Effector memory CD8-positive, alpha-beta T cell (primary cell): ENCODE measurements at regions not wholly inside any gene's neighbourhood (a gene's known extent, or its start where the extent isn't known, plus 50 kb on each side); places are given as distances from the start of the nearest gene placed in this dataset.

Experiments used
- ATAC-seq: fragments of 150-1000 bp; cut with Tn5 transposase; replicated peaks from 2 replicates; pipeline ENCODE4 v1.10.0; 2021; ENCODE audit warnings: mild to moderate bottlenecking, moderate library complexity
- DNase-seq, 3 experiments: peaks; one replicate each; pipeline ENCODE4 v3.0.0; 2021
- H3K27ac Mint-ChIP-seq, 2 donors: one replicate each; pipeline ENCODE4 v1.8.0; 2022; ENCODE audit warnings: mild to moderate bottlenecking in 2 of 2, mixed read lengths in 2 of 2, moderate library complexity in 2 of 2
- H3K27me3 Mint-ChIP-seq, 2 donors: one replicate each; pipeline ENCODE4 v1.8.0; 2022; ENCODE audit warnings: mixed read lengths in 2 of 2
- H3K36me3 Mint-ChIP-seq: one replicate; pipeline ENCODE4 v1.8.0; 2022; ENCODE audit warnings: mild to moderate bottlenecking, moderate library complexity, mixed read lengths; ENCODE audit not compliant: insufficient read depth
- H3K4me1 Mint-ChIP-seq, 2 donors: one replicate each; pipeline ENCODE4 v1.8.0; 2022; ENCODE audit warnings: low read depth in 2 of 2, mixed read lengths in 2 of 2
- H3K4me3 Mint-ChIP-seq, 2 donors: one replicate each; pipeline ENCODE4 v1.8.0; 2022; ENCODE audit warnings: mild to moderate bottlenecking in 2 of 2, mixed read lengths in 2 of 2, moderate library complexity in 2 of 2
- H3K9me3 Mint-ChIP-seq, 2 donors: one replicate each; pipeline ENCODE4 v1.8.0; 2022; ENCODE audit warnings: mixed read lengths in 2 of 2

- H3K27ac Mint-ChIP-seq = no peak overlapping the region
- no peak overlapping the region for H3K4me3 Mint-ChIP-seq
- H3K4me1 Mint-ChIP-seq = no peaks in the 10 kb centered on the region
- H3K9me3 Mint-ChIP-seq = peaks cover 0 to 2% of the 10 kb centered on the region in 2 donors
- peaks cover 20 to 39% of the 10 kb centered on the region in 2 donors for H3K27me3 Mint-ChIP-seq
- ATAC-seq = no peak
- DNase-seq = no peak
- H3K36me3 Mint-ChIP-seq = no peaks in the 10 kb centered on the region
Observed at GRCh38 chr6:166041277-166041676, 126.4 kb downstream of the TBXT start.

DNA sequence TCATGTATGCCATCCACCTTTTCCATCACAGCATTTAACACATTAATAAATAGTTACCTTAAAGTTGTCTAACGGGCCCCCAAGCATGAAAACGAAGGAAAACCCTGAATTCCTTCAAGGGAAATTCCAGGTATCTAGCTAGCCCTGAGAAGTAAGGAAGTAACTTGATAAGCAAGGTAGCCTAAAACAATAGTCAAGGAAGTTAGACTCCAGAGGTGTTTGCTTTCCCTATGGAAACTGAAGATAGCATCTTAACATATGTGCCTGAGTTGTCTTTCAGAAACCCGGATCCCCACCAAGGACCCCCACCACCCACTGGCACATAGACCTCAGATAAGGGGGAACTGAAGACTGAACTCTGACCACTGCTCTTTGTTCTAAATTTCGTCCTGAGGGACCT, 127.4 kb downstream of the TBXT start:
- Mint-ChIP-seq H3K4me1 (no peaks in the 10 kb centered on the region), H3K36me3 (no peaks in the 10 kb centered on the region), H3K27me3 (peaks cover 19 to 35% of the 10 kb centered on the region in 2 donors), H3K4me3 (no peak overlapping the region), H3K9me3 (peaks cover 0 to 2% of the 10 kb centered on the region in 2 donors), H3K27ac (no peak overlapping the region)
- DNase-seq (no peak), ATAC-seq (no peak)

DNA sequence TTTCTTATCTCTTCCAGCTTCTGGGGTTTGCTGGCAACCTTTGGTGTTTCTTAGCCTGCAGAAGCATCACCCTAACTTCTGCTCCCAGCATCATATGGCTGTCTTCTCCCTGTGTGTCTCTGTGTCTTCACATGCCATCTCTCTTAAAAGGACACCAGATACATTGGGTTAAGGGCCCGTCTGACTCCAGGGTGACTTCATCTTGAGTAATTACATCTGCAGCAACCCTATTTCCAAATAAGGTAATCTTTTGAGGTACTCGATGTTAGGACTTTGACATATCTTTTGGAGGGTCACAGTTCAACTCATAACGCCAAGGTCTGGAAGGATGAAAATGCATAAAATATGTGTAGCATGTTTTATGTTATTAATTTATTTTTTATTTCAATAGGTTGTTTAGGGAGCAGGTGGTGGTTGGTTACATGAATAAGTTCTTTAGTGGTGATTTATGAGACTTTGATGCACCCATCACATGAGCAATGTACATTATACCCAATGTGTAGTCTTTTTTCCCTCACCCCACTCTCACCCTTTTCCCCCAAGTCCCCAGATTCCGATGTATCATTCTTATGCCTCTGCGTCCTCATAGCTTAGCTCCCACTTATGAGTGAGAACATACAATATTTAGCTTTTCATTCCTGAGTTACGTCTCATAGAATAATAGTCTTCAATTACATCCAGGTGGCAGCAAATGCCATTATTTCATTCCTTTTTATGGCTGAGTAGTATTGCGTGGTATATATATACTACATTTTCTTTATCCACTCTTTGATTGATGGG, 131.1 kb downstream of the TBXT start:
- no peaks in the 10 kb centered on the region for H3K36me3 Mint-ChIP-seq
- ATAC-seq (no peak), DNase-seq (no peak)
- peaks cover 4 to 24% of the 10 kb centered on the region in 2 donors for H3K27me3 Mint-ChIP-seq
- H3K9me3 Mint-ChIP-seq = peaks cover 0 to 2% of the 10 kb centered on the region in 2 donors
- H3K4me1 Mint-ChIP-seq = no peaks in the 10 kb centered on the region
- no peak overlapping the region for H3K4me3 Mint-ChIP-seq
- H3K27ac Mint-ChIP-seq = no peak overlapping the region

- H3K4me3 Mint-ChIP-seq = no peak overlapping the region
- no peak for ATAC-seq
- no peak for DNase-seq
Observed at GRCh38 chr6:166032366-166033200, 135.1 kb downstream of the TBXT start.

DNA sequence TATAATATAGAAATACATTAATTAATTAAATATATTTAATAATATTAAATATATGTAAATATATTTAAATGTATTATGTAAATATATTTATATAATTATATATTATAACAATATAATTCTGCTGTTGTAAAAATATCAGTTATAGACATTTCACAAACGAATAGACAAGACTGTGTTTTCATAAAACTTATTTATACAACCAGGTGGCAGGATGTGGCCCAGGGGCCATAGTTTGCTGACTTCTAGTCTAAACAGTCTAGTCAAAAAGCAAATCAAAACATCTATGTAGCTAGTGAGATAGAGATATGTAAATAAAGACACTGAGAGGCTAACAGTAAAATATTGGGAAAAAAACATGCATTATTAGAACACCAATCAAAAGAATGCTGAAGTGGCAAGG, 136.4 kb downstream of the TBXT start:
- H3K27me3 Mint-ChIP-seq = peaks cover 0 to 8% of the 10 kb centered on the region in 2 donors
- ATAC-seq (no peak), DNase-seq (no peak)
- no peaks in the 10 kb centered on the region for H3K9me3 Mint-ChIP-seq
- no peak overlapping the region for H3K27ac Mint-ChIP-seq
- no peaks in the 10 kb centered on the region for H3K4me1 Mint-ChIP-seq
- no peaks in the 10 kb centered on the region for H3K36me3 Mint-ChIP-seq
- H3K4me3 Mint-ChIP-seq = no peak overlapping the region

More at GRCh38 chr6:166032366-166033200, 135.1 kb downstream of the TBXT start:
- H3K27ac Mint-ChIP-seq = no peak overlapping the region
- H3K27me3 Mint-ChIP-seq = peaks cover 0 to 11% of the 10 kb centered on the region in 2 donors
- no peaks in the 10 kb centered on the region for H3K36me3 Mint-ChIP-seq
- H3K9me3 Mint-ChIP-seq = peaks cover 0 to 2% of the 10 kb centered on the region in 2 donors
- H3K4me1 Mint-ChIP-seq = no peaks in the 10 kb centered on the region

DNA sequence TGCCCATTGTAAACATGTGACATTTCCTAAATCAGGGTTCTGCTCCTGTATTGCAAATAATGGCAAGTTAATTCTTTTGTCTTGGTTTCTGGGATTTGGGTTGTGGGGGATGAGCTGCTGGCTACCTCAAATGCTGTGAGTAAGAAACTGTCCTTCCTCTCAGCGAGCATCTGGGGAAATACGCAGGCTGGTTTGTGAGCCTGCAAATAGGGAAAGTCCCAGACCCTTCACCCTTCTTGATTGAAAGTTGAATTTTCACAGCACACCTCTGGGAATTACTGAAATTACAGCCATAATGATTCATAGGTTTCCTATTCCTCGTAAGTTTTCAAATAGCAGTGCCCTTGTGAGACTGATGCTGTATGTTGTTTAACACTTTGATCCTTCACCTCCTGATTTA, 138.1 kb downstream of the TBXT start:
- peak; percentile 22 for ATAC-seq
- Mint-ChIP-seq H3K9me3 (no peaks in the 10 kb centered on the region), H3K4me1 (no peaks in the 10 kb centered on the region), H3K36me3 (no peaks in the 10 kb centered on the region), H3K4me3 (no peak overlapping the region), H3K27ac (no peak overlapping the region), H3K27me3 (peaks cover 0 to 8% of the 10 kb centered on the region in 2 donors)
- DNase-seq = no peak

DNA sequence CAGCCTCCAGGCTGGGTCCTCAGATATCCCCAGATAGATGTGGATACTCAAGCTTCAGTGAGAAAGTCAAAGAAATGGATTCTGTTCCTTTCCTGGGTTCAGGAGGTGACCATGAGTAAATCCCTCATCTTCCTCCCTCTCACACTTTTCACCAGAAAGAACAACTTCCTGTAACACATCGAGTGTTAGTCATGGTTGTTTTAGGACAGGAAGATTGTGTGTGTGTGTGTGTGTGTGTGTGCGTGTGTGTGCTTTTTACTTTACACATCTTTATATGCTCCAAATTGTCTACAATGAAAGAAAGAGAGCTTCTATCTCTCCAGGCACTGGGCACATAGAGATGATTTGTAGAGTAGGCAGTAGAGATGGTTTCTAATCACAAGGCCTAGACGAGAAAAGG, 139.9 kb downstream of the TBXT start:
- no peak overlapping the region for H3K4me3 Mint-ChIP-seq
- no peaks in the 10 kb centered on the region for H3K27me3 Mint-ChIP-seq
- H3K4me1 Mint-ChIP-seq = no peaks in the 10 kb centered on the region
- H3K9me3 Mint-ChIP-seq = no peaks in the 10 kb centered on the region
- H3K27ac Mint-ChIP-seq = no peak overlapping the region
- no peak for DNase-seq
- no peaks in the 10 kb centered on the region for H3K36me3 Mint-ChIP-seq
- ATAC-seq = no peak

GRCh38 chr6:166026586-166027126, 141.0 kb downstream of the TBXT start:
- ATAC-seq (no peak), DNase-seq (no peak)
- no peaks in the 10 kb centered on the region for H3K9me3 Mint-ChIP-seq
- H3K27ac Mint-ChIP-seq = no peak overlapping the region
- no peaks in the 10 kb centered on the region for H3K27me3 Mint-ChIP-seq
- H3K36me3 Mint-ChIP-seq = no peaks in the 10 kb centered on the region
- no peak overlapping the region for H3K4me3 Mint-ChIP-seq
- H3K4me1 Mint-ChIP-seq = no peaks in the 10 kb centered on the region

DNA sequence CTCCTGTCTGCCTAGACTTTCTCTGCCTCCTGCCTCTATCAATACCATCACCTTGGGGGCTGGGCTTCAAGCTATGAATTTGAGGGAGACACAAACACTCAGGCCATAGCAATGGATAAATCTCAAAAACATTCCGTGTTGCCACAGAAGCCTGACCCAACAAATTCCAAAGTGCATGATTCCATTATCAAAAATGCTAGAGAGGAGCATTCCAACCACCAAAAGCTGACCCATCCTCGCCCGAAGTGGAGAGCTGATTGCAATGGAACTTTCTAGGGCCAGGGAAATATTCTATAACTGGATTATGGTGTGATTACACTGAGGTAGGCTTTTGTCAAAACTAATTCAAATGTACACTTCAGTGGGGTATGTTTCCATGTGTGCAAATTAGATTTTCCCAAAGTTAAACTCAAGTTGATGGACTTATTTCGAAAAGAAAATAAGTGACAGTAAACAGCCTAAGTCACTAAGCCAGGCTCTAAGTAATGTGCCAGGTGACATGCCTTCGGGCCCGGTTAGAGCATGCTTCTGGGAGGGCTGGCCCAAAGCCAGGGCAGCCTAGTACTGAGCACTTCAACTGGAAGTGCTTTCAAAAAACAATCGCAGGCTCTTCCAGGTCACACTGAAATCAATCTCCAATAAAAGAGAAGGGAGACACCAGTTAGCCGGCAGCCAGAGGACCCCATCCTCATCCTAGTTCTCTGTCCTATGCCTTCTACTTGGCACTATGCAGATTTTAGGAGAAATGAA, 142.3 kb downstream of the TBXT start:
- Mint-ChIP-seq H3K9me3 (peaks cover 3 to 6% of the 10 kb centered on the region in 2 donors), H3K27me3 (peaks cover 5 to 7% of the 10 kb centered on the region in 2 donors), H3K4me3 (no peak overlapping the region), H3K4me1 (no peaks in the 10 kb centered on the region), H3K27ac (no peak overlapping the region), H3K36me3 (no peaks in the 10 kb centered on the region)
- DNase-seq (no peak), ATAC-seq (no peak)

GRCh38 chr6:166024252-166024651, 143.4 kb downstream of the TBXT start:
- Mint-ChIP-seq H3K9me3 (peaks cover 6% of the 10 kb centered on the region in 2 donors), H3K4me1 (no peaks in the 10 kb centered on the region), H3K27ac (no peak overlapping the region), H3K27me3 (peaks cover 10 to 14% of the 10 kb centered on the region in 2 donors), H3K4me3 (no peak overlapping the region), H3K36me3 (no peaks in the 10 kb centered on the region)
- no peak for ATAC-seq
- DNase-seq = no peak

DNA sequence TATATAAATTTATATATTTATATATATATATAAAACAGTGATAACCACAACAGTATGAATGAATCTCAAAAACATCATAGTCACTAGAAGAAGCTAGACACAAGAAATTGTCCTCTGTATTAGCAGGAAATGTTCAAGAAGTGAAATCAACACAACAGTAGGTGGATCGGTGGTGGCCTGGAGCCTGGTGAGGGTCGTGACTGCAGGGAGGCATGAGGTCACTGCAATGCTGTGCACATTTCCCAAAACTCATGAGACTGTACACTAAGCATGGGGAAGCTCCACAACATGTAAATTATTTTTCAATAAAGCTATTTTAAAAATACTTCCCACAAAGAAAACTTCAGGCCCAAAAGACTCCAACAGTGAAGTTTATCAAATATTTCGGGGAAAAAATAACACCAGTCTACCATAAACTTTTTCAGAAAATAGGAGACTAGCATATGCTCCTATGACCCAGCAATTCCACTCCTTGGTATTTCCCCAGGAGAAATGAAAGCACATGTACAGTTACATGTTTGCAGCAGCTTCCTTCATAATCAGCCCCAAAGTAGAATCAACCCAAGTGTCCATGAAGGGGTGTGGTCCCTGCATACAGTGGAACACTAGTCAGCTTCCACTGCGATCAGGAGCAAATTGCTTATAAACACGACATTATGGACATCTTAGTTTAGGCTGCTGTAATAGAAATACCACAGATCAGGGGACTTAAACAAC, 144.2 kb downstream of the TBXT start:
- Mint-ChIP-seq H3K36me3 (no peaks in the 10 kb centered on the region), H3K4me3 (no peak overlapping the region), H3K27me3 (peaks cover 12 to 18% of the 10 kb centered on the region in 2 donors), H3K4me1 (no peaks in the 10 kb centered on the region), H3K27ac (no peak overlapping the region), H3K9me3 (peaks cover 6% of the 10 kb centered on the region in 2 donors)
- DNase-seq = no peak
- no peak for ATAC-seq

- DNase-seq = no peak
- Mint-ChIP-seq H3K36me3 (no peaks in the 10 kb centered on the region), H3K4me3 (no peak overlapping the region), H3K27me3 (peaks cover 12 to 18% of the 10 kb centered on the region in 2 donors), H3K9me3 (peaks cover 6 to 10% of the 10 kb centered on the region in 2 donors), H3K27ac (no peak overlapping the region), H3K4me1 (no peaks in the 10 kb centered on the region)
- no peak for ATAC-seq
Observed at GRCh38 chr6:166021429-166021828, 146.2 kb downstream of the TBXT start.

DNA sequence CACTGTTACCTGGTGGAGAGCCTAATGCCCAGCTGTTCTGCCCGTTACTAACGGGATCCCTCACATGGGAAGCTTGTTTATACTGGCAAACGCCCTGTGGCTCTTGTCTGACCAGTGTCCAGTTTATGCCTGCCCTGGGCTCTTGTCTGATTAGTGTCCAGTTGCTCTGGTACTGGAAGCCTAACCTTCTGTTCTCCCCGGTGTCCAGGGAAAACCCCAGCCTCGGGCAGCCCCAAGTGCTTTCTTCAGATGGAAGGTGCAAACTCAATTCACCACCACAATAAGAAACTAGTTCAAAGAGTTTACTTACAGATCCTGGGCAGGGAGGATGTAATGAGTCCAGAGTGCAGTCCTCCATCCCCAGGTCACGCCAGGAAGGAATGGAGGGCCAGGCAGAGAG, 148.4 kb downstream of the TBXT start:
- Mint-ChIP-seq H3K27ac (no peak overlapping the region), H3K36me3 (no peaks in the 10 kb centered on the region), H3K27me3 (peaks cover 12 to 18% of the 10 kb centered on the region in 2 donors), H3K4me1 (no peaks in the 10 kb centered on the region), H3K9me3 (peaks cover 6 to 13% of the 10 kb centered on the region in 2 donors), H3K4me3 (no peak overlapping the region)
- DNase-seq = no peak
- no peak for ATAC-seq
